ENCODE measurements at regions not wholly inside any gene's neighbourhood (a gene's known extent, or its start where the extent isn't known, plus 50 kb on each side); places are given as distances from the start of the nearest gene placed in this dataset.

GRCh38 chr6:22642254-22642653 is 72.9 kb downstream of the HDGFL1 start:
- Histone ChIP-seq H3K9me3 (no peaks in the 10 kb centered on the region), H3K4me2 (no peak overlapping the region), H3K27ac (no peak overlapping the region), H3K4me3 (no peak overlapping the region), H3K4me1 (no peaks in the 10 kb centered on the region)
- FAIRE-seq (no peak), DNase-seq (ENCODE audit: low read depth in 1 of 2, low spot score in 1 of 2) (no peak), ATAC-seq (no peak)
- WGBS (ENCODE audit: missing lambda C conversion rate) = 15% methylated on average over 2 of the region's 2 CpGs
- ChIA-PET POLR2A (no interaction called here), CTCF (no interaction called here)
- TF ChIP-seq JUNB (IDR thresholded peaks at IDR 0.05) (no peak), CBX2 (IDR thresholded peaks at IDR 0.05; ENCODE audit: borderline replicate concordance, low read depth) (no peak), RFX5 (IDR thresholded peaks at IDR 0.05) (no peak), SREBF2 (IDR thresholded peaks at IDR 0.05) (no peak), RARB (CRISPR knock-in tag; IDR thresholded peaks at IDR 0.05) (no peak), CTCF (IDR thresholded peaks at IDR 0.05) (no peak), NR3C1 (IDR thresholded peaks at IDR 0.05) (no peak), RNF2 (IDR thresholded peaks at IDR 0.05; ENCODE audit: borderline replicate concordance, low read depth) (no peak), GATA3 (IDR thresholded peaks at IDR 0.05; ENCODE audit: borderline replicate concordance) (no peak), EHMT2 (IDR thresholded peaks at IDR 0.05; ENCODE audit: low read depth) (no peak), FOSL2 (IDR thresholded peaks at IDR 0.05) (no peak), FOSL2 (CRISPR knock-in tag; IDR thresholded peaks at IDR 0.05) (no peak), HEYL (CRISPR knock-in tag; IDR thresholded peaks at IDR 0.05) (no peak), JUN (IDR thresholded peaks at IDR 0.05) (no peak), HOXA7 (CRISPR knock-in tag; IDR thresholded peaks at IDR 0.05) (no peak), RAD21 (conservative IDR thresholded peaks at IDR 0.05 in 1 of 2, IDR thresholded peaks at IDR 0.05 in 1 of 2) (no peak), KDM5A (IDR thresholded peaks at IDR 0.05) (no peak), ZNF302 (CRISPR knock-in tag; IDR thresholded peaks at IDR 0.05) (no peak), ELK1 (IDR thresholded peaks at IDR 0.05; ENCODE audit: low read depth, low read length) (no peak)

DNA sequence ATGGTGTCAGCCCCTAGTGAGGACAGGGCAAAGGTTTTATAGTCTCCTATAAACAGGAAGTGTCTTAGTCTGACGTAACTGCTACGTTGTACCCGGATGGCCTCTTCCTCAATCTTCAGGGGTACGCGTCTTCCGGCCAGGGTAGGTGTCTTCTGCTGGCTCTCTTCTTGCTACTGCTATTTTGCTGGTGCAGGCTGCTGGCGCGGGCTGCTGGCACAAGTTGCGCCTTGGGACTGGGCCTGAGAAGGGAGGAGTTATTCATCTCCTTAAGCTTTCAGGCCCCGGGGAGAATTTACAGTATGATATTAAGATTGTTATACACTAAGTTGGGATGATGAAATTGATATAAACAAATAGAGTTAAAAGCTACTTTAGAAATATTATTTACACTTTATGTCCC is 74.4 kb downstream of the HDGFL1 start:
- Histone ChIP-seq H3K4me1 (no peaks in the 10 kb centered on the region), H3K27ac (no peak overlapping the region), H3K9me3 (no peaks in the 10 kb centered on the region), H3K4me2 (no peak overlapping the region), H3K4me3 (no peak overlapping the region)
- ChIA-PET POLR2A (no interaction called here), CTCF (no interaction called here)
- ATAC-seq (no peak), DNase-seq (ENCODE audit: low read depth in 1 of 2, low spot score in 1 of 2) (no peak), FAIRE-seq (no peak)
- 84% methylated on average over 10 of the region's 10 CpGs for WGBS (ENCODE audit: missing lambda C conversion rate)
- no peak for TF ChIP-seq EHF (CRISPR knock-in tag; IDR thresholded peaks at IDR 0.05)

DNA sequence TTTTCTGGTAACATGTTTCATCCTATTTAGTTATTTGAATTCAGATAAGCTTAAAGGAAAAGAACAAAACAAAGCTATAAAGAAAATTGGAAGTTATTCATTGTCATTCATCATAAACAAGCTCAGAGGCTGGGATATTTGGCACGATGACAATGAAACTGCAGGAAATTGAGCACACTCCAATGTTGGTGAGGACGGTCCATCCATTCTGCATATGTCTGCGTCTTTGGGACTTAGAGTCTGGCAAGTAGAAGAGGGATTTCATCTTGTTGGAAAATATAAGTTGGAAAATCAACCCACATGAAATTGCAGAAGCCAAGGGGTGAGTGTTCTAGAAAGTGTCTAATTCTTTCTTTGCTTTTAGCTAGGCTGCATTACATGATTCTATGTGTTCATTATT is 78.4 kb downstream of the HDGFL1 start:
- Histone ChIP-seq H3K4me1 (no peaks in the 10 kb centered on the region), H3K4me2 (no peak overlapping the region), H3K4me3 (no peak overlapping the region), H3K27ac (no peak overlapping the region), H3K9me3 (no peaks in the 10 kb centered on the region)
- DNase-seq (ENCODE audit: low read depth in 1 of 2, low spot score in 1 of 2) (no peak), FAIRE-seq (no peak), ATAC-seq (no peak)
- TF ChIP-seq JUNB (IDR thresholded peaks at IDR 0.05) (no peak), CTCF (IDR thresholded peaks at IDR 0.05) (no peak)
- 65% methylated on average over 3 of the region's 3 CpGs for WGBS (ENCODE audit: missing lambda C conversion rate)
- ChIA-PET CTCF (no interaction called here), POLR2A (no interaction called here)

Data from A549 (cell line).